Activated B cell treated with CpG ODN at 0.5 μM for 24 hours (primary cell): ENCODE measurements at regions not wholly inside any gene's neighbourhood (a gene's known extent, or its start where the extent isn't known, plus 50 kb on each side); places are given as distances from the start of the nearest gene placed in this dataset.

Experiments
- ATAC-seq: fragments of 200-7000 bp; cut with Tn5 transposase; one replicate; pipeline ENCODE4 v1.10.0; 2021; ENCODE audit warnings: low read depth, mild to moderate bottlenecking, moderate library complexity
- CTCF ChIA-PET: fragments of 350-600 bp; sonication (Branson Sonifier 250); formaldehyde crosslinking; loops from one replicate; lab custom pipeline; 2021; ENCODE audit warnings: antibody characterized with exemption; lab: Charles Lee
- POLR2A ChIA-PET: fragments of 350-600 bp; sonication (Branson Sonifier 250); formaldehyde crosslinking; loops from one replicate; lab custom pipeline; 2021; ENCODE audit warnings: antibody characterized with exemption; lab: Charles Lee
- DNase-seq: peaks from one replicate; pipeline ENCODE4 v3.0.0; 2022
- H3K27ac Mint-ChIP-seq: one replicate; pipeline ENCODE4 v1.8.0; 2020; ENCODE audit warnings: mixed read lengths
- H3K27me3 Mint-ChIP-seq: one replicate; pipeline ENCODE4 v1.8.0; 2021; ENCODE audit warnings: mixed read lengths
- H3K36me3 Mint-ChIP-seq: one replicate; pipeline ENCODE4 v1.8.0; 2021; ENCODE audit warnings: low read depth, mixed read lengths
- H3K4me1 Mint-ChIP-seq: one replicate; pipeline ENCODE4 v1.8.0; 2021; ENCODE audit warnings: mixed read lengths
- H3K4me3 Mint-ChIP-seq: one replicate; pipeline ENCODE4 v1.8.0; 2020; ENCODE audit warnings: mild to moderate bottlenecking, mixed read lengths
- H3K9me3 Mint-ChIP-seq: one replicate; pipeline ENCODE4 v1.8.0; 2020; ENCODE audit warnings: mixed read lengths
- intact Hi-C: fragments of 100-400 bp; cut with micrococcal nuclease; formaldehyde crosslinking; loops from one replicate; pipeline ENCODE4 v1.15.1; 2024
- TF ChIP-seq, protein P1 (sequence below): fragments of 200-600 bp; IDR thresholded peaks from one replicate; pipeline ENCODE4 v1.8.0; 2022; ENCODE audit warnings: antibody characterized with exemption, mild to moderate bottlenecking

DNA sequence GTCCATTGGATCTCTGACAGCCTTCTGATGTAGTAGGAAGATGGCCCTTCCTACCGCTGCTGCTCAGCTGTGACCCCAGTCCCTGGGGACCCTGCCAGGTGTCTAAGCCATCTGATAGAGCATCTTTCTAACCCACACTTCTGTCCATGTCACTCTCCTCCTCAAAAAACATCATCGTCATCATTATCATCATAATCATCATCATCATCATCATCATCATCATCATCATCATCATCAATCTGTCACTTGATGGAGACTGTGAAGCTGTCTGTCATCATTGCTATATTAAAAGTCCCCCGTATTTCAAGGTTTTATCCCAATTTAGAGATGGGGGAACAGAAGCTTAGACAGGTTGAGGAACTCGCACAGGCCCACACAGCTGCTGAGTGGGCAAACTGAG is 75.1 kb upstream of the SLC6A11 start:
- no peak overlapping the region for H3K27ac Mint-ChIP-seq
- peaks cover 33% of the 10 kb centered on the region for H3K27me3 Mint-ChIP-seq
- DNase-seq (no peak), ATAC-seq (no peak)
- H3K4me3 Mint-ChIP-seq: no peak overlapping the region
- no peaks in the 10 kb centered on the region for H3K36me3 Mint-ChIP-seq
- H3K4me1 Mint-ChIP-seq: peaks cover 12% of the 10 kb centered on the region
- intact Hi-C loops: no loop called here
- POLR2A ChIA-PET: no interaction called here
- TF ChIP-seq, protein P1, sequence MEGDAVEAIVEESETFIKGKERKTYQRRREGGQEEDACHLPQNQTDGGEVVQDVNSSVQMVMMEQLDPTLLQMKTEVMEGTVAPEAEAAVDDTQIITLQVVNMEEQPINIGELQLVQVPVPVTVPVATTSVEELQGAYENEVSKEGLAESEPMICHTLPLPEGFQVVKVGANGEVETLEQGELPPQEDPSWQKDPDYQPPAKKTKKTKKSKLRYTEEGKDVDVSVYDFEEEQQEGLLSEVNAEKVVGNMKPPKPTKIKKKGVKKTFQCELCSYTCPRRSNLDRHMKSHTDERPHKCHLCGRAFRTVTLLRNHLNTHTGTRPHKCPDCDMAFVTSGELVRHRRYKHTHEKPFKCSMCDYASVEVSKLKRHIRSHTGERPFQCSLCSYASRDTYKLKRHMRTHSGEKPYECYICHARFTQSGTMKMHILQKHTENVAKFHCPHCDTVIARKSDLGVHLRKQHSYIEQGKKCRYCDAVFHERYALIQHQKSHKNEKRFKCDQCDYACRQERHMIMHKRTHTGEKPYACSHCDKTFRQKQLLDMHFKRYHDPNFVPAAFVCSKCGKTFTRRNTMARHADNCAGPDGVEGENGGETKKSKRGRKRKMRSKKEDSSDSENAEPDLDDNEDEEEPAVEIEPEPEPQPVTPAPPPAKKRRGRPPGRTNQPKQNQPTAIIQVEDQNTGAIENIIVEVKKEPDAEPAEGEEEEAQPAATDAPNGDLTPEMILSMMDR: no peak
- CTCF ChIA-PET: interaction anchor here (0.6 to 4.4 kb wide), 3 partner anchors 8 to 403 kb away, joined by 3 to 101 read pairs (median 3); no protein-coding TSS in a partner anchor
- H3K9me3 Mint-ChIP-seq: no peaks in the 10 kb centered on the region

DNA sequence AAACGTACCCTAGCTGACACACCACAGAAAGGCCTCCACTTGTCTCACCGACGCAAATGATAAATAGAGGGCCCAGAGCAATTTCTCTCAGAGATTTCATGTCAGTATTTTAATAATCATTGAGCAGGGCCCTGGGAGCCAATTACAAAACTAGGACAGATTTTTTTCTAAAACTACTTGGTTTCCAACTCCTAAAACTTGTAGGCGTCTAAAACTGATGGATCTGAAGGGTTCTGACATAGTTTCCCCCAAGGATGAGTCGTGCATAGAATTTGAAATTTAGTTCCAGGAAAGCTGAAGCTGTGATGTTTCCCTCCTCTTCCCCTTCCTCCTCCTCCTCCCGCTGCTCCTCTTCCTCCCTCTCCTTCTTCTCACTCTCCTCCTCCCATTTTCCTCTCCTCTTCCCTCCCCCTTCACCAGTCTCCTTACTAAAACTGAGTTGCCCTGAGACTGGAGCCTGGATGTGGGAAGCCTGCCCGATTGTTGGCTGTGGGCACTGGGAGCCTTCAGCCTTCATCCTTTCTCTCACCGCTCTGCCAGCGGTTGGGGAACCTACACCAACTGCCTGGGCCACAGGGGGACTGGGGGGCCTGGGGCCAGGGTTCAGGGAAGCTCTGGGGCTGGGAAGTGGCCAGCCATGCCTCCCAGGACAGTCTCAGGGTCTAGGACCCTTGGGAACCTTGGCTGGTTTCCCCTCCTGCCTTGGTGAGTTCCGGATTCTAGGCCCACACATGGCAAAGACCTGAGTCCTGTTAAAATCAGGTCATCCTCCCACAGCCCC is 73.9 kb upstream of the SLC6A11 start:
- Mint-ChIP-seq H3K4me3 (no peak overlapping the region), H3K36me3 (no peaks in the 10 kb centered on the region), H3K4me1 (peaks cover 12% of the 10 kb centered on the region), H3K27ac (no peak overlapping the region), H3K27me3 (peaks cover 33% of the 10 kb centered on the region), H3K9me3 (no peaks in the 10 kb centered on the region)
- ATAC-seq (no peak), DNase-seq (no peak)
- CTCF ChIA-PET: interaction anchor here (4.4 kb wide), 1 partner anchor 398 kb away, joined by 101 read pairs; no protein-coding TSS in a partner anchor
- intact Hi-C loops: no loop called here
- POLR2A ChIA-PET: no interaction called here
- TF ChIP-seq, protein P1: no peak

DNA sequence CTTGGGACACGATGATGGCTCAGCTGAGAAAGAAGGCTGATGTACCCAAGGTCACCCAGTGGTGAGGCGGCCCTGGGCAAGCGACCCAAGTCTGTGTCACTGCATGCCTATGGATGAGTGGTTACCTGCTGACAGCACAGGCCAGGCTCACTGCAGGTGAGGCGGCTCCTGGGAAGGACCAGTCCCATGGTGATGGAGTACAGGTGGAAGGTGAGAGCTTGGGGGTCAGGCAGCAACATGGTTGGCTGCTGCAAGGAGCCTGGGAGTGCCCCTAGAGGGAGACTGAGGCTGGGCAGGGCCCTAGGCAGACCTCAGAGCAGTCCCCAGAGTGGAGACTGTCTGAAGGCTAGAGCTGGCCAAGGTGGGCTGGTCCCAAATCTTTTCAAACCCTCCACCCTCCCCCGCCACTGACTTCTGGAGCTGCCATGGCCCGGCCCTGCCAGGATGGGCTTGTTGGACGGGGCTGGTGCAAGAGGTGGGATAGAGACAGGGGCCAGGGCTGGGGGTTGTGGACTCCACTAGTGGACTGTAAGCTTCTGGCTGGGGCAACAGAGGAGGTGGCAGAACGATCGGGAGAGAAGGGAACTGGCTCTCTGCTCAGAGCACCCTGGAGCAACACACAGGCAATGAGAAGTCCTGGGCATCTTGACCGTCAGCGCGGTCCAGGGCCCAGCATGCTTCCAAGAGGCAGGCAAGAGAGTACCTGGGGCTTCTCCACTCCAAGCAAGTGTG is 72.5 kb upstream of the SLC6A11 start:
- DNase-seq (no peak), ATAC-seq (no peak)
- CTCF ChIA-PET: no interaction called here
- peaks cover 7% of the 10 kb centered on the region for H3K4me1 Mint-ChIP-seq
- no peak overlapping the region for H3K27ac Mint-ChIP-seq
- no peaks in the 10 kb centered on the region for H3K9me3 Mint-ChIP-seq
- H3K36me3 Mint-ChIP-seq: no peaks in the 10 kb centered on the region
- no peak overlapping the region for H3K4me3 Mint-ChIP-seq
- TF ChIP-seq, protein P1: no peak
- H3K27me3 Mint-ChIP-seq: peaks cover 23% of the 10 kb centered on the region
- intact Hi-C loops: no loop called here
- POLR2A ChIA-PET: interaction anchor here (0.6 kb wide), 1 partner anchor 442 kb away, joined by 4 read pairs; no protein-coding TSS in a partner anchor

DNA sequence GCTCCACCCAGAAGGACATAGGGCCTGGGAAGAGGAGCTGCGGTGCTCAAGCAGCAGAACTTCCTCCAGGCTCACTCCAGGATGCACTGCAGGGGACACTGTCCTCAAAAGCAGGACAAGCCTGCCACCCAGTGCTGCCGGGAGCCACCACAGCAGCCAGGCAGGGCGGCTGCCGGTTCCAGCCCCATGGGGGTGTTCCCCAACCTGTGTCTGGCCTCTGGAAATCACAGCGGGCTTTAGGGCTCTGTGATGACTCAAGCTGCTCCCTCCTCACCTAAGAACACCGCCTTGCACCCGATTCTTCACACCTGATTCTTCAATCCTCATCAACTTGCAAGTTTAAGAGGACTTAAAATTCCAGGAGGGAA is 71.9 kb upstream of the SLC6A11 start:
- DNase-seq: no peak
- Mint-ChIP-seq H3K9me3 (no peaks in the 10 kb centered on the region), H3K27ac (no peak overlapping the region), H3K4me3 (no peak overlapping the region), H3K36me3 (no peaks in the 10 kb centered on the region), H3K27me3 (peaks cover 22% of the 10 kb centered on the region), H3K4me1 (peaks cover 2% of the 10 kb centered on the region)
- ChIA-PET CTCF (no interaction called here), POLR2A (interaction anchor here (0.6 kb wide), 1 partner anchor 443 kb away, joined by 4 read pairs; no protein-coding TSS in a partner anchor)
- ATAC-seq: no peak
- TF ChIP-seq, protein P1: no peak
- intact Hi-C loops: no loop called here

DNA sequence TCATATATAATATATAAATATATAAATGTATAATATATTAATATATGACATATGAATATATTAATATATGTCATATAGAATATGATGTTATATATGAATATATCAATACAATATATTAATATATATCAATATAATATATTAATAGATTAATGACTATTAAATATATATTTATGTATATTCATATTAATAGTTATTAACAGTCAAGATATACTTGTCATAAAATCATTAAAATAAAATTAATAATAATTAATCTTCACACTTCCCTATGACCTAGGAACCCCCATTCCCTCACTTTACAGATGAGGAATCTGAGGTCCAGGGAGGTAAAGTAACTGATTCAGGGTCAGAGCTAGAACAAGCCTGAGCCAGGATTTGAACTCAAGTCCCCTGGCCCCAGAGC is 70.6 kb upstream of the SLC6A11 start:
- Mint-ChIP-seq H3K4me3 (no peak overlapping the region), H3K36me3 (no peaks in the 10 kb centered on the region), H3K9me3 (no peaks in the 10 kb centered on the region), H3K4me1 (no peaks in the 10 kb centered on the region), H3K27me3 (peaks cover 22% of the 10 kb centered on the region), H3K27ac (no peak overlapping the region)
- ChIA-PET POLR2A (no interaction called here), CTCF (no interaction called here)
- DNase-seq: no peak
- TF ChIP-seq, protein P1: no peak
- no peak for ATAC-seq
- intact Hi-C loops: no loop called here
